ENCODE measurements at regions not wholly inside any gene's neighbourhood (a gene's known extent, or its start where the extent isn't known, plus 50 kb on each side); places are given as distances from the start of the nearest gene placed in this dataset.

DNA sequence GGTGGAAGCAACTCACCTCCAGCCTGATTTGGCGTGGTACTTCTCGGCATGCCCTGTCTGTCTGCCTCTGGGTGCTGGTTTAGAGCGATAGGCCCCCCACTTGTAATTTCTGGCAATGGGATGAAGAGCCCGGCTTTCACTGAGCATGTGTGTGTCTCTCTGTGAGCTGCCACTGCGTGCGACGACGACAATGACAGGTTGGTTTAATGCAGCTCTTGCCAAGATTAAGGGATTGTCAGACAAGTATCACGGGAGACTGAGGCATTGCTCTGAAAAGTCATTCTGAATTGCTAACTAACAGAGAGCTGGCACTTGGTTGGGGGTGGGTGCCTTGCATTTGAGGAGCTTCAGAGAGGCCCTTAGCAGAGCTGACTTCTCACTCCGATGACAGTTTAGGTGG lies 348.8 kb upstream of the CLINT1 start (continued):
- no peak for TF ChIP-seq ZNF263 (CRISPR knock-in tag; IDR thresholded peaks at IDR 0.05; ENCODE audit: low read depth)
- no peak for TF ChIP-seq AFF4 (CRISPR knock-in tag; IDR thresholded peaks at IDR 0.05; ENCODE audit: borderline replicate concordance)
- no peak for TF ChIP-seq ZNF425 (CRISPR knock-in tag; conservative IDR thresholded peaks at IDR 0.05)
- TF ChIP-seq, protein P1, sequence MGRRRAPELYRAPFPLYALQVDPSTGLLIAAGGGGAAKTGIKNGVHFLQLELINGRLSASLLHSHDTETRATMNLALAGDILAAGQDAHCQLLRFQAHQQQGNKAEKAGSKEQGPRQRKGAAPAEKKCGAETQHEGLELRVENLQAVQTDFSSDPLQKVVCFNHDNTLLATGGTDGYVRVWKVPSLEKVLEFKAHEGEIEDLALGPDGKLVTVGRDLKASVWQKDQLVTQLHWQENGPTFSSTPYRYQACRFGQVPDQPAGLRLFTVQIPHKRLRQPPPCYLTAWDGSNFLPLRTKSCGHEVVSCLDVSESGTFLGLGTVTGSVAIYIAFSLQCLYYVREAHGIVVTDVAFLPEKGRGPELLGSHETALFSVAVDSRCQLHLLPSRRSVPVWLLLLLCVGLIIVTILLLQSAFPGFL (CRISPR knock-in tag; IDR thresholded peaks at IDR 0.05; ENCODE audit: borderline replicate concordance): no peak
- TF ChIP-seq EMX1 (CRISPR knock-in tag; IDR thresholded peaks at IDR 0.05): no peak

GRCh38 chr5:158205992-158206391 lies 347.0 kb upstream of the CLINT1 start:
- Mint-ChIP-seq H3K9me3 (peaks cover 9% of the 10 kb centered on the region), H3K27ac (no peak overlapping the region), H3K27me3 (ENCODE audit: low read depth) (no peaks in the 10 kb centered on the region), H3K4me1 (peaks cover 4% of the 10 kb centered on the region), H3K36me3 (no peaks in the 10 kb centered on the region), H3K4me3 (no peak overlapping the region)
- DNase-seq (ENCODE audit: low spot score): no peak
- CTCF ChIA-PET: no interaction called here
- no peak for ATAC-seq
- POLR2A ChIA-PET: no interaction called here
- TF ChIP-seq SMAD4 (CRISPR knock-in tag; IDR thresholded peaks at IDR 0.05) (no peak), ZNF671 (CRISPR knock-in tag; IDR thresholded peaks at IDR 0.05) (no peak), ZNF232 (CRISPR knock-in tag; IDR thresholded peaks at IDR 0.05) (no peak), NFE2L1 (CRISPR knock-in tag; IDR thresholded peaks at IDR 0.05) (no peak), FOXP1 (CRISPR knock-in tag; IDR thresholded peaks at IDR 0.05; ENCODE audit: borderline replicate concordance) (no peak), HMGA2 (CRISPR knock-in tag; IDR thresholded peaks at IDR 0.05) (no peak), EMX1 (CRISPR knock-in tag; IDR thresholded peaks at IDR 0.05) (no peak), CTCF (IDR thresholded peaks at IDR 0.05) (no peak), NR3C1 (CRISPR knock-in tag; conservative IDR thresholded peaks at IDR 0.05; ENCODE audit: low read depth) (no peak), TEAD4 (CRISPR knock-in tag; IDR thresholded peaks at IDR 0.05) (no peak), RORB (CRISPR knock-in tag; IDR thresholded peaks at IDR 0.05) (no peak), HMGXB4 (CRISPR knock-in tag; IDR thresholded peaks at IDR 0.05) (no peak)
- TF ChIP-seq, protein P2, sequence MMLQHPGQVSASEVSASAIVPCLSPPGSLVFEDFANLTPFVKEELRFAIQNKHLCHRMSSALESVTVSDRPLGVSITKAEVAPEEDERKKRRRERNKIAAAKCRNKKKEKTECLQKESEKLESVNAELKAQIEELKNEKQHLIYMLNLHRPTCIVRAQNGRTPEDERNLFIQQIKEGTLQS (CRISPR knock-in tag; conservative IDR thresholded peaks at IDR 0.05): no peak
- TF ChIP-seq, protein P3, sequence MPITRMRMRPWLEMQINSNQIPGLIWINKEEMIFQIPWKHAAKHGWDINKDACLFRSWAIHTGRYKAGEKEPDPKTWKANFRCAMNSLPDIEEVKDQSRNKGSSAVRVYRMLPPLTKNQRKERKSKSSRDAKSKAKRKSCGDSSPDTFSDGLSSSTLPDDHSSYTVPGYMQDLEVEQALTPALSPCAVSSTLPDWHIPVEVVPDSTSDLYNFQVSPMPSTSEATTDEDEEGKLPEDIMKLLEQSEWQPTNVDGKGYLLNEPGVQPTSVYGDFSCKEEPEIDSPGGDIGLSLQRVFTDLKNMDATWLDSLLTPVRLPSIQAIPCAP (CRISPR knock-in tag; IDR thresholded peaks at IDR 0.05): no peak
- TF ChIP-seq, protein P4, sequence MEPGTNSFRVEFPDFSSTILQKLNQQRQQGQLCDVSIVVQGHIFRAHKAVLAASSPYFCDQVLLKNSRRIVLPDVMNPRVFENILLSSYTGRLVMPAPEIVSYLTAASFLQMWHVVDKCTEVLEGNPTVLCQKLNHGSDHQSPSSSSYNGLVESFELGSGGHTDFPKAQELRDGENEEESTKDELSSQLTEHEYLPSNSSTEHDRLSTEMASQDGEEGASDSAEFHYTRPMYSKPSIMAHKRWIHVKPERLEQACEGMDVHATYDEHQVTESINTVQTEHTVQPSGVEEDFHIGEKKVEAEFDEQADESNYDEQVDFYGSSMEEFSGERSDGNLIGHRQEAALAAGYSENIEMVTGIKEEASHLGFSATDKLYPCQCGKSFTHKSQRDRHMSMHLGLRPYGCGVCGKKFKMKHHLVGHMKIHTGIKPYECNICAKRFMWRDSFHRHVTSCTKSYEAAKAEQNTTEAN (CRISPR knock-in tag; IDR thresholded peaks at IDR 0.05): no peak
- TF ChIP-seq, protein P5, sequence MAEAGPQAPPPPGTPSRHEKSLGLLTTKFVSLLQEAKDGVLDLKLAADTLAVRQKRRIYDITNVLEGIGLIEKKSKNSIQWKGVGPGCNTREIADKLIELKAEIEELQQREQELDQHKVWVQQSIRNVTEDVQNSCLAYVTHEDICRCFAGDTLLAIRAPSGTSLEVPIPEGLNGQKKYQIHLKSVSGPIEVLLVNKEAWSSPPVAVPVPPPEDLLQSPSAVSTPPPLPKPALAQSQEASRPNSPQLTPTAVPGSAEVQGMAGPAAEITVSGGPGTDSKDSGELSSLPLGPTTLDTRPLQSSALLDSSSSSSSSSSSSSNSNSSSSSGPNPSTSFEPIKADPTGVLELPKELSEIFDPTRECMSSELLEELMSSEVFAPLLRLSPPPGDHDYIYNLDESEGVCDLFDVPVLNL (CRISPR knock-in tag; IDR thresholded peaks at IDR 0.05; ENCODE audit: borderline replicate concordance, low read depth): no peak
- TF ChIP-seq, protein P6, sequence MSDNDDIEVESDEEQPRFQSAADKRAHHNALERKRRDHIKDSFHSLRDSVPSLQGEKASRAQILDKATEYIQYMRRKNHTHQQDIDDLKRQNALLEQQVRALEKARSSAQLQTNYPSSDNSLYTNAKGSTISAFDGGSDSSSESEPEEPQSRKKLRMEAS (CRISPR knock-in tag; IDR thresholded peaks at IDR 0.05): no peak

Measured in WTC11 (cell line).